GM19351 (cell line): ENCODE measurements at regions not wholly inside any gene's neighbourhood (a gene's known extent, or its start where the extent isn't known, plus 50 kb on each side); places are given as distances from the start of the nearest gene placed in this dataset.
"Not testable (repeated sequence)": the region's sequence is repeated elsewhere in the genome, so short reads cannot be mapped to it uniquely, and the experiment has no call there.

ENCODE experiments used
- ATAC-seq: cut with Tn5 transposase; IDR thresholded peaks from one replicate; pipeline ENCODE4 v1.9.1; 2021; ENCODE audit warnings: mild to moderate bottlenecking, moderate library complexity; ENCODE audit not compliant: unreplicated experiment

DNA sequence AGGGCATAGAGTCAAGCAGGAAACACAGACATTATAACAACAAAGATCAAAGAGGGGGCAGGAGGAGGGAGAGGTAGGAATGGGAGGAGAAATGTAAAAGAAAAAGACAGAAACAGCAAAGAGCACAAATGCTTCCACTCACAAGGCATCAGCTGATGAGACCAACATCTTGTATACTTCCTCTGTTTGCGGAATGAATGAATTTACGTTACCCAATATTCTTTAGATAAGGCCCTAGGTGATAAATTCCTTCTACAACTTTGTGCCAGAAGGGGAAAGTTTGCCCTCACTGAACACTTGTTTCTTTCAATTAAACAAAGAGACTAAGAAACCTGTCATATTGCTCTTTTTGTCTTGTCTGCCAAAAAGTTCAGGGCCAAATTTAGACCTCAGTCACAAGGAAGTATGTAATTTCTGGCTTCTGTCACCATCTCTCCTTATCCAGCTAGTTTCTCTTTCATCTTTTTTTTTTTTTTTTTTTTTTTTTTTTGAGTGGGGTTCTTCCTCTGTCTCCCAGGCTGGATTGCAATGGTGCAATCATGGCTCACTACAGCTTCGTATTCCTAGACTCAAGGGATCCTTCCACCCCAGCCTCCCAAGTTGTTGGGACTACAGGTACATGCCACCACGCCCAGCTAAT lies 116.4 kb upstream of the NANOS1 start:
- ATAC-seq = no peak

DNA sequence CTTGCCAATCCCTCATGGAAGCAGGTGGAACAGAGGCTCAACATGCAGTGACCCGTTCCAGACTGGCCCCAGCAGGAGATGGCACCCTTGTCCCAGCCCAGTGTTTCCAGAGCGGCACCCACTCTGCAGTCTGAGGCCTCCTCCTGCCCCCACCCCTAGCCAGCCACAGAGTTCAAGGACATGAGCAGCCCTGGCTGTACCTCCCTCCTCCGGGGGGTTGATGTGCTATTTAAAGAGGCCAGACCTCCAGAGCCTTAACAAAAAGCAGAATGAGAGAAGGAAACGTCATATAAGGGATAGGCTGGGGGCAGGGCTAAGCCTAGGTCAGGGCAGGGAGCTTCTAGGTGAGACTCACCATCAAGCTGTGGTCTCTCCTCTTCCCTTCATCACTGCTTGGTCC lies 115.7 kb upstream of the NANOS1 start:
- no peak for ATAC-seq

- ATAC-seq = no peak
Observed at GRCh38 chr10:118914629-118915028, 114.9 kb upstream of the NANOS1 start.

DNA sequence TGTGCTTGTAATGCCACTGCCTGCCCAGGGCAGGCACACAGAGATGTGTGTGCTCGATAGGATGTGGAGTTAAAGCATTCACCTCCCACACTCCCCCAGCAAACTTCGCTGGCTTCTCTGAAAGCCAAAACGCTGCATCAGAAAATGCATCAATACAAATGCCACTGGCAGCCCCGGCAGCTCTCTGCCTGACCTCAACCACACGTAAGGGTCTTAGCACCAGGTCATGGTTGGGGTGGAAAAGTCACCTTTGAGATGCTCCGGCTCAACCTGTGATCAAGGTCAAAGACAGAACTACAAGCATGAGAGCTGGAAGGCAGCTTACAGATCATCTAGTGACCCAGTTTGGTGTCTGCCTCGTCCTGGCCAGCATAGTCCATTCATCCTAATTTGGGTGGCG lies 114.4 kb upstream of the NANOS1 start:
- no peak for ATAC-seq

GRCh38 chr10:118916777-118917176 lies 112.7 kb upstream of the NANOS1 start:
- no peak for ATAC-seq

DNA sequence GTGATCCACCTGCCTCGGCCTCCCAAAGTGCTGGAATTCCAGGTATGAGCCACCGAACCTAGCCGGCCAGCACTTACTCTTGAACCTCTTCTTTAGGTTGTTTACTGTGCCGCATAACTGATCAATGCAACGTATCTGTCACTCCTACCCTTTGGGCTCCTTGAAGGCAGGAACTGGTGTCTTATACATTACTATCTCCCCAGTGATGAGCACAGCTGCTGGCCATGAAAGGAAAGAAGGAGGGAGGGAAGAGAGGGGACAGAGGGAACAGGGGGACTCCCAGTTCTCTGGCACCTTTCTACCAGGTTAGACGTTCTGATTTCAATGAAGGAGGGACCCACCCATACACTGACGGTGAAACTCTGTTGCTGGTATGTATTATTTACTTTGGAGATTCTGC lies 111.8 kb upstream of the NANOS1 start:
- no peak for ATAC-seq

DNA sequence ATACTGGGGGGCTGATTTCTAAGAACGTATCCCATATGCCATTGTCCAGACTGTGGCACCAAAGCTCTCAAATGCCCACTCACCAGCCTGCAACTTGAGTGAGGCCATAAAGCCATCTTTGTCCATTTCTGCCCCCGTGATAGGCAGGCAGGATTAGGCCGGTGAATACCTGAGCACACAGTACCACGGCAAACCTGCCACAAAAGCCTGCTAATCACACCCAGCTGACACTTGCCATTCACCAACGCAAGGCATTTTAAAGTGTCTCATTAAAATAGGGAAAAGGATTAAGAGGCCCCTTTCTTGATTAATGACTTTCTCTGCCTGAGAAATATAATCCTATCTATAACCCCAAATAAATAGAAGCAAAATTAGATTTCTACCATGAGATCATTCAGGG lies 111.4 kb upstream of the NANOS1 start:
- ATAC-seq = no peak

GRCh38 chr10:118918587-118918986 lies 110.9 kb upstream of the NANOS1 start:
- ATAC-seq = no peak

- no peak for ATAC-seq
Observed at GRCh38 chr10:118920206-118920605, 109.3 kb upstream of the NANOS1 start.

- ATAC-seq = no peak
Observed at GRCh38 chr10:118922226-118922625, 107.3 kb upstream of the NANOS1 start.

DNA sequence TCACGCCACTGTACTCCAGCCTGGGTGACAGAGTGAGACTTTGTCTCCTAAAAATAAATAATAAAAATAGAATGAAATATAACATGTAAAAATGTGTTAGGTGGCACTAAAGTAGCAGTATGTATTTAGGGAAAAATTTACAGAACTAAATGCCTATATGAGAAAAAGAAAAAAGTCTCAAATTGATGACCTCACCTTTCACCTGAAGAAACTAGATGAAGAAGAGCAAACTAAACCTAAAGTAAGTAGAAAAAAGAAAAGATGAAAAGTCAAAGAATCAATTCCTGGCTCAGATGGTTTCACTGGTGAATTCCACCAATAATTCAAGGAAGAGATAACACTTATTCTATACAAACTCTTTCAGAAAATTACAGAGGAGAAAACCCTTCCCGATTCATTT lies 106.5 kb upstream of the NANOS1 start:
- ATAC-seq = no peak

DNA sequence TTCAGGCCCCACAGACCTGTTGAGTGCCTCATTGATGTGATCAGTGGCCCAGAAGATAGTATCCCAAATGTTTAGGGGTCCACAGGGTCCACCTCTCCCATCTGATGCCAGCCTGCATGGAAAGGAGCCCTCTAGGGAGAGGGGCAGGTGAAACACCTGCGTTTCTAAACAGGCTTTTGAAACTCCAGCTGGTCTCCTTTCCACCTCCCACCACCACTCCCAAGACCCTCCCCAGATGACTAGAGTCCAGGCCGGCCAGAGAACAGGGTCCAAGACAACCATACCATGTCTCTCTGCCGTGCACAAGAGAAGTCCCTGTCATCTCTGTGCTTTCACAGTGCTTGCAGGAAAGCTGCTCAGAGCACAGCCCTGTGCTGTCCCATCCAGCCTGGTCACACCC lies 105.0 kb upstream of the NANOS1 start:
- no peak for ATAC-seq

- no peak for ATAC-seq
Observed at GRCh38 chr10:118925404-118926071, 104.0 kb upstream of the NANOS1 start.

- ATAC-seq = no peak
Observed at GRCh38 chr10:118926072-118926417, 103.5 kb upstream of the NANOS1 start.

DNA sequence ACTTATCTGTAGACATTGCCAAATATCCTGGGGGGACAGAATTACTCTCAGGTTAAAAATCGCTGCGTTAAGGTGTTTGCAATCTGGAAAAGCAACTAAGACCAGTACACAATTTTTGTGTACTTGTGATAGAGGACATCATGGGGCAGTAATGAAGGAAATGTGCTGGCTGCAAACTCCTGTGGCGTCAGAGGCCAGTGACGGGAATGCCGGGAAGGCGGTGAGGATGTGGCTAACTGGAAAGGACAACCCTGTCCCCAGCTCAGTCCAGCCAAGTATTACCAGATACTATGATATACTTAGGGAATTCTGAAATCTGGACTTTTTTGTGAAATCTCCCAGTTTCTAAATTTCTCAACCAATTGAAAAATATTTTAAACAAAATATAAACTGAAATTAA lies 103.1 kb upstream of the NANOS1 start:
- no peak for ATAC-seq

DNA sequence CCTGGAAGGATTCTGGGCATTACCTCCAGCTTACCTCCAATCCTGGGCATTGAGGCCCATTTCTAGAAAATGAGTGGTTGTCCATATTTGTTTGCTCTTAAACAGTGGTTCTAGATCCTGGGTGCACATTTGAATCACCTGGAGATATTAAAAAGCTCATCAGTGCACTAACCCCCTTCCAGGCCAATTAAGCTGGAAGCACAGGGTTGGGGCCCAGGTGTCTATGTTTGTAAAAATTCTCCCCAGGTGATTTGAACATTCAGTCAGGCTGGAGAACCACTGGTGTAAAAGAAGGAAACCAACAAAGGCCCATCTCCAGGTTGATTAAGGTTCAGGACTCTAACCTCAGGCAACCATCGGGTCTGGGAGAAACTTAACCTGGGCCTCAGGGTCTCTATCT lies 102.6 kb upstream of the NANOS1 start:
- ATAC-seq = no peak

DNA sequence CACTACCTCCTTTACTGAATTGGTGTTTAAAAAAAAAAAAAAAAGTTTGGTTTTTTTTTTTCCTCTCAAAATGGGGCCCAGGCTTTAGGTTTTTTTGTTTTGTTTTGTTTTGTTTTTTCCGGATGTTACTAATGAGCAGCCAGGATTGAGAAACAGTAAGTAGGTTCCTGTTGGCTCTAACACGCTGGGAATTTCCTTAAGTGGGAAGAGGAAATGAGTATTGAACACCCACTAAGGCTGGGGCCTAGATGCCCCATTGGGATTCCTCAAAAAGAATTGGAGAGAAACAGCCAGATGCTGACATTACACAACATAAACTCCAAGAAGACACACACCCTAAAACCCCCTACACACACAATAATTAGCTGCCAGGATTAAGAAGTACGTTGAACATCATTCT lies 102.2 kb upstream of the NANOS1 start:
- ATAC-seq = no peak

- ATAC-seq = no peak
Observed at GRCh38 chr10:118930614-118931013, 98.9 kb upstream of the NANOS1 start.

- ATAC-seq = no peak
Observed at GRCh38 chr10:118931436-118931835, 98.1 kb upstream of the NANOS1 start.

GRCh38 chr10:118932154-118932553 lies 97.4 kb upstream of the NANOS1 start:
- ATAC-seq = not testable (repeated sequence)

DNA sequence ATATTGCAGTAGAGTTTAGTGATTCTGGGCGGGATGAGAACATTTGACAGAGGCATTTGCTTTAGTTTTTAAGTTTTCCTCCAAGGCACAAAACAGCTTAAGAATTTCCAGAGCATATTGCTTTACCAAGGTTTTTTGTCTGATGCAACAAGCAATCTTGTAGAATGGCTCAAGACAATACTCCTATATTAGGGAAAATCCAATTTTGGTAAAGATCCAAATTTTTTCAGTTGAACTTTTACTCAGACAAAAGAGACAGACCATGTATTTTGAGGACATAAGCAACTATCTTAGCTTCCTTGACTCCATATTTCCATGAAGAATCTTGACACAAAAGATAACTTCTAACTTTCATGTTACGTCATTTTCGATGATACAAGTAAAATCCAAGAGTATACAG lies 92.3 kb upstream of the NANOS1 start:
- no peak for ATAC-seq

DNA sequence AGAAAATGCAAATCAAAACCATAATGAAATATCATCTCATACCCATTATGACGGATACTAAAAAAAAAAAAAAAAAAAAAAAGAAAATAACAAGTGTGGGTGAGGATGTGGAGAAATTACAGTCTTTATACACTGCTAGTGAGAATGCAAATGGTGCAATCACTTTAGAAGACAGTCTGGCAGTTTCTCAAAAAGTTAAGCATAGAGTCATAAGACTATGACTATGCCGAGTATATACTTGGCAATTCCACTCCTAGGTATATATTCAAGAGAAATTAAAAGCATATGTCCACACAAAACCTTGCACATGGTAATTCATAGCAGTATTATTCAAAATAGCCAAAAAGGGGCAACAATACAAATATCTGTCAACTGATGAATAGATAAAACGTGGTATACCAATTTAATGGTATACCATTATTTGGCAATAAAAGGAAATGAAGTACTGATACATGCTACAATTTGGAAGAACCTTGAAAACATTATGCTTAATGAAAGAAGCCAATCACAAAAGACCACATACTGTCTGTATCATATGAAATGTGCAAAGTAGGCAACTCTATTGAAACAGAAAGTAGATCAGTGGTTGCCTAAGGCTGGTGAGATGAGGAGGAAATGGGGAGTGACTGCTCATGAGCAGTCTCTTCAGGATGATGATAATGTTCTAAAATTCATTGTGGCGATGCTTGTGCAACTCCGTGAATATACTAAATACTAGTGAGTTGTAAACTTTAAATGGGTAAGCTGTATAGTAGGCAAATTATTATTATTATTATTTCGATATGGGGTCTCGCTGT lies 90.1 kb upstream of the NANOS1 start:
- ATAC-seq = no peak
